GM23338 (cell line): ENCODE measurements at regions not wholly inside any gene's neighbourhood (a gene's known extent, or its start where the extent isn't known, plus 50 kb on each side); places are given as distances from the start of the nearest gene placed in this dataset.

Source experiments
- ATAC-seq: fragments of 200-7000 bp; cut with Tn5 transposase; 3 replicates; pipeline ENCODE4 v1.9.1; 2020
- DNase-seq: peaks from one replicate; pipeline ENCODE4 v3.0.0-alpha.2; 2015; ENCODE audit warnings: low spot score
- H2AFZ ChIP-seq: fragments of 200-600 bp; sonication (generic); 2 replicates; pipeline ENCODE4 v1.8.0; 2016; ENCODE audit warnings: antibody characterized with exemption, mild to moderate bottlenecking, moderate library complexity
- H3F3A ChIP-seq: fragments of 200-600 bp; sonication (generic); replicated peaks from 2 replicates; pipeline ENCODE4 v1.8.0; 2017; ENCODE audit warnings: antibody characterized with exemption, mixed run types, low read depth
- H3K27ac ChIP-seq: fragments of 200-600 bp; sonication (generic); 2 replicates; pipeline ENCODE4 v1.6.1; 2016; ENCODE audit warnings: low read depth
- H3K27me3 ChIP-seq: fragments of 200-600 bp; sonication (generic); 2 replicates; pipeline ENCODE4 v1.8.0; 2016; ENCODE audit warnings: mild to moderate bottlenecking, mixed run types, moderate library complexity; ENCODE audit not compliant: insufficient read depth
- H3K36me3 ChIP-seq: fragments of 200-600 bp; sonication (generic); 2 replicates; pipeline ENCODE4 v1.8.0; 2016; ENCODE audit warnings: mild to moderate bottlenecking; ENCODE audit not compliant: insufficient read depth
- H3K4me1 ChIP-seq: fragments of 200-600 bp; sonication (generic); 2 replicates; pipeline ENCODE4 v1.8.0; 2016; ENCODE audit warnings: mild to moderate bottlenecking, moderate library complexity; ENCODE audit not compliant: insufficient read depth
- H3K4me2 ChIP-seq: fragments of 200-600 bp; sonication (generic); 2 replicates; pipeline ENCODE4 v1.7.1; 2017; ENCODE audit warnings: mixed run types
- H3K4me3 ChIP-seq: fragments of 200-600 bp; sonication (generic); 2 replicates; pipeline ENCODE4 v1.6.1; 2016; ENCODE audit warnings: mixed run types
- H3K79me2 ChIP-seq: fragments of 200-600 bp; sonication (generic); replicated peaks from 2 replicates; pipeline ENCODE4 v1.8.0; 2017; ENCODE audit warnings: mild to moderate bottlenecking; ENCODE audit not compliant: insufficient read depth
- H3K9me2 ChIP-seq: fragments of 200-600 bp; sonication (generic); 2 replicates; pipeline ENCODE4 v1.8.0; 2017; ENCODE audit not compliant: insufficient read depth
- H4K20me1 ChIP-seq: fragments of 200-600 bp; sonication (generic); replicated peaks from 2 replicates; pipeline ENCODE4 v1.8.0; 2017; ENCODE audit warnings: mild to moderate bottlenecking; ENCODE audit not compliant: insufficient read depth
- H3K27ac Mint-ChIP-seq: 2 replicates; pipeline ENCODE4 v1.8.0; 2020; ENCODE audit warnings: inconsistent platforms, mild to moderate bottlenecking, moderate library complexity, mixed read lengths
- H3K27me3 Mint-ChIP-seq: 3 replicates; pipeline ENCODE4 v1.8.0; 2022; ENCODE audit warnings: low read depth, mild to moderate bottlenecking, moderate library complexity, mixed read lengths, inconsistent platforms; ENCODE audit not compliant: insufficient read depth, poor library complexity
- H3K36me3 Mint-ChIP-seq: 3 replicates; pipeline ENCODE4 v1.8.0; 2021; ENCODE audit warnings: low read depth, mild to moderate bottlenecking, inconsistent platforms, moderate library complexity, mixed read lengths
- H3K4me1 Mint-ChIP-seq: 3 replicates; pipeline ENCODE4 v1.8.0; 2020; ENCODE audit warnings: mild to moderate bottlenecking, inconsistent platforms, mixed read lengths
- H3K4me3 Mint-ChIP-seq: 3 replicates; pipeline ENCODE4 v1.8.0; 2021; ENCODE audit warnings: moderate library complexity, mild to moderate bottlenecking, inconsistent platforms, mixed read lengths
- H3K9me3 Mint-ChIP-seq: 3 replicates; pipeline ENCODE4 v1.8.0; 2020; ENCODE audit warnings: moderate library complexity, mild to moderate bottlenecking, inconsistent platforms, mixed read lengths
- CREB1 ChIP-seq: fragments of 250-450 bp; sonication (Bioruptor Pico); IDR thresholded peaks from 2 replicates; pipeline ENCODE4 v1.5.0; 2020; ENCODE audit warnings: low read depth, mild to moderate bottlenecking, moderate library complexity
- NANOG ChIP-seq: IDR thresholded peaks from 2 replicates; pipeline ENCODE4 v1.6.1; 2016; ENCODE audit warnings: antibody characterized with exemption, borderline replicate concordance
- REST ChIP-seq: IDR thresholded peaks from one replicate; pipeline ENCODE4 v1.6.1; 2018; ENCODE audit warnings: antibody characterized with exemption; ENCODE audit not compliant: unreplicated experiment
- STAT1 ChIP-seq: IDR thresholded peaks from one replicate; pipeline ENCODE4 v1.6.1; 2016; ENCODE audit warnings: antibody characterized with exemption; ENCODE audit not compliant: unreplicated experiment
- TF ChIP-seq, protein P1 (sequence below): fragments of 250-450 bp; sonication (Bioruptor Pico); IDR thresholded peaks from 2 replicates; pipeline ENCODE4 v1.5.0; 2020; ENCODE audit warnings: mild to moderate bottlenecking, moderate library complexity

GRCh38 chr1:239268941-239269340 lies 117.4 kb upstream of the CHRM3 start (continued):
- TF ChIP-seq, protein P1, sequence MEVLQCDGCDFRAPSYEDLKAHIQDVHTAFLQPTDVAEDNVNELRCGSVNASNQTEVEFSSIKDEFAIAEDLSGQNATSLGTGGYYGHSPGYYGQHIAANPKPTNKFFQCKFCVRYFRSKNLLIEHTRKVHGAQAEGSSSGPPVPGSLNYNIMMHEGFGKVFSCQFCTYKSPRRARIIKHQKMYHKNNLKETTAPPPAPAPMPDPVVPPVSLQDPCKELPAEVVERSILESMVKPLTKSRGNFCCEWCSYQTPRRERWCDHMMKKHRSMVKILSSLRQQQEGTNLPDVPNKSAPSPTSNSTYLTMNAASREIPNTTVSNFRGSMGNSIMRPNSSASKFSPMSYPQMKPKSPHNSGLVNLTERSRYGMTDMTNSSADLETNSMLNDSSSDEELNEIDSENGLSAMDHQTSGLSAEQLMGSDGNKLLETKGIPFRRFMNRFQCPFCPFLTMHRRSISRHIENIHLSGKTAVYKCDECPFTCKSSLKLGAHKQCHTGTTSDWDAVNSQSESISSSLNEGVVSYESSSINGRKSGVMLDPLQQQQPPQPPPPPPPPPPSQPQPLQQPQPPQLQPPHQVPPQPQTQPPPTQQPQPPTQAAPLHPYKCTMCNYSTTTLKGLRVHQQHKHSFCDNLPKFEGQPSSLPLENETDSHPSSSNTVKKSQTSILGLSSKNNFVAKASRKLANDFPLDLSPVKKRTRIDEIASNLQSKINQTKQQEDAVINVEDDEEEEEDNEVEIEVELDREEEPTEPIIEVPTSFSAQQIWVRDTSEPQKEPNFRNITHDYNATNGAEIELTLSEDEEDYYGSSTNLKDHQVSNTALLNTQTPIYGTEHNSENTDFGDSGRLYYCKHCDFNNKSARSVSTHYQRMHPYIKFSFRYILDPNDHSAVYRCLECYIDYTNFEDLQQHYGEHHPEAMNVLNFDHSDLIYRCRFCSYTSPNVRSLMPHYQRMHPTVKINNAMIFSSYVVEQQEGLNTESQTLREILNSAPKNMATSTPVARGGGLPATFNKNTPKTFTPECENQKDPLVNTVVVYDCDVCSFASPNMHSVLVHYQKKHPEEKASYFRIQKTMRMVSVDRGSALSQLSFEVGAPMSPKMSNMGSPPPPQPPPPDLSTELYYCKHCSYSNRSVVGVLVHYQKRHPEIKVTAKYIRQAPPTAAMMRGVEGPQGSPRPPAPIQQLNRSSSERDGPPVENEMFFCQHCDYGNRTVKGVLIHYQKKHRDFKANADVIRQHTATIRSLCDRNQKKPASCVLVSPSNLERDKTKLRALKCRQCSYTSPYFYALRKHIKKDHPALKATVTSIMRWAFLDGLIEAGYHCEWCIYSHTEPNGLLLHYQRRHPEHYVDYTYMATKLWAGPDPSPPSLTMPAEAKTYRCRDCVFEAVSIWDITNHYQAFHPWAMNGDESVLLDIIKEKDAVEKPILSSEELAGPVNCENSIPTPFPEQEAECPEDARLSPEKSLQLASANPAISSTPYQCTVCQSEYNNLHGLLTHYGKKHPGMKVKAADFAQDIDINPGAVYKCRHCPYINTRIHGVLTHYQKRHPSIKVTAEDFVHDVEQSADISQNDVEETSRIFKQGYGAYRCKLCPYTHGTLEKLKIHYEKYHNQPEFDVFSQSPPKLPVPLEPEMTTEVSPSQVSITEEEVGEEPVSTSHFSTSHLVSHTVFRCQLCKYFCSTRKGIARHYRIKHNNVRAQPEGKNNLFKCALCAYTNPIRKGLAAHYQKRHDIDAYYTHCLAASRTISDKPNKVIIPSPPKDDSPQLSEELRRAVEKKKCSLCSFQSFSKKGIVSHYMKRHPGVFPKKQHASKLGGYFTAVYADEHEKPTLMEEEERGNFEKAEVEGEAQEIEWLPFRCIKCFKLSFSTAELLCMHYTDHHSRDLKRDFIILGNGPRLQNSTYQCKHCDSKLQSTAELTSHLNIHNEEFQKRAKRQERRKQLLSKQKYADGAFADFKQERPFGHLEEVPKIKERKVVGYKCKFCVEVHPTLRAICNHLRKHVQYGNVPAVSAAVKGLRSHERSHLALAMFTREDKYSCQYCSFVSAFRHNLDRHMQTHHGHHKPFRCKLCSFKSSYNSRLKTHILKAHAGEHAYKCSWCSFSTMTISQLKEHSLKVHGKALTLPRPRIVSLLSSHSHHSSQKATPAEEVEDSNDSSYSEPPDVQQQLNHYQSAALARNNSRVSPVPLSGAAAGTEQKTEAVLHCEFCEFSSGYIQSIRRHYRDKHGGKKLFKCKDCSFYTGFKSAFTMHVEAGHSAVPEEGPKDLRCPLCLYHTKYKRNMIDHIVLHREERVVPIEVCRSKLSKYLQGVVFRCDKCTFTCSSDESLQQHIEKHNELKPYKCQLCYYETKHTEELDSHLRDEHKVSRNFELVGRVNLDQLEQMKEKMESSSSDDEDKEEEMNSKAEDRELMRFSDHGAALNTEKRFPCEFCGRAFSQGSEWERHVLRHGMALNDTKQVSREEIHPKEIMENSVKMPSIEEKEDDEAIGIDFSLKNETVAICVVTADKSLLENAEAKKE (CRISPR knock-in tag), result no peak
- TF ChIP-seq NANOG, result no peak
- TF ChIP-seq CREB1, result no peak

- H3K4me3 Mint-ChIP-seq, result no peak overlapping the region
- no peaks in the 10 kb centered on the region for H3K79me2 ChIP-seq
- H3K4me1 Mint-ChIP-seq, result peaks cover 3% of the 10 kb centered on the region; the same call in 1 of the 3 replicates
- H3K4me2 ChIP-seq, result no peak overlapping the region
- no peaks in the 10 kb centered on the region for H3K27me3 ChIP-seq
- no peaks in the 10 kb centered on the region for H3F3A ChIP-seq
- no peaks in the 10 kb centered on the region for H3K36me3 Mint-ChIP-seq
- H3K9me3 Mint-ChIP-seq, result no peaks in the 10 kb centered on the region
- DNase-seq, result no peak
- 0 out of 2 replicates have a peak, but pooled peaks cover 7% of the 10 kb centered on the region for H3K4me1 ChIP-seq
- no peak overlapping the region for H3K4me3 ChIP-seq
- ATAC-seq, result no peak
- H3K9me2 ChIP-seq, result peaks cover 27% of the 10 kb centered on the region
- H3K36me3 ChIP-seq, result no peaks in the 10 kb centered on the region
- H3K27ac ChIP-seq, result no peak overlapping the region
- H3K27me3 Mint-ChIP-seq, result peaks cover 3% of the 10 kb centered on the region
- no peak overlapping the region for H2AFZ ChIP-seq
- H3K27ac Mint-ChIP-seq, result no peak overlapping the region
- H4K20me1 ChIP-seq, result no peaks in the 10 kb centered on the region
- TF ChIP-seq, protein P1 (CRISPR knock-in tag), result no peak
- TF ChIP-seq STAT1 (no peak), REST (no peak)
Measured at GRCh38 chr1:239268007-239268406, 118.4 kb upstream of the CHRM3 start.
